Stimulated activated CD4-positive, alpha-beta T cell treated with anti-CD3 and anti-CD28 coated beads, Interleukin-15, amount 100 ng/mL, for 24 hours (primary cell): ENCODE measurements at regions not wholly inside any gene's neighbourhood (a gene's known extent, or its start where the extent isn't known, plus 50 kb on each side); places are given as distances from the start of the nearest gene placed in this dataset.
"Not testable (repeated sequence)": the region's sequence is repeated elsewhere in the genome, so short reads cannot be mapped to it uniquely, and the experiment has no call there.

Source experiments
- DNase-seq: peaks from one replicate; pipeline ENCODE4 v3.0.0-alpha.2; 2020

GRCh38 chr6:10101551-10102252 lies 313.2 kb downstream of the TFAP2A start:
- DNase-seq, result no peak

- DNase-seq, result no peak
Measured at GRCh38 chr6:10099529-10100140, 315.2 kb downstream of the TFAP2A start.

GRCh38 chr6:10098756-10099528 lies 315.9 kb downstream of the TFAP2A start:
- no peak for DNase-seq

- DNase-seq, result no peak
Measured at GRCh38 chr6:10093282-10093681, 321.6 kb downstream of the TFAP2A start.

- DNase-seq, result no peak
Measured at GRCh38 chr6:10084111-10084986, 330.5 kb downstream of the TFAP2A start.

GRCh38 chr6:10082385-10082784 lies 332.5 kb downstream of the TFAP2A start:
- no peak for DNase-seq

- DNase-seq, result no peak
Measured at GRCh38 chr6:10081957-10082356, 332.9 kb downstream of the TFAP2A start.

- no peak for DNase-seq
Measured at GRCh38 chr6:10081075-10081474, 333.8 kb downstream of the TFAP2A start.

- DNase-seq, result no peak
Measured at GRCh38 chr6:10080561-10080960, 334.3 kb downstream of the TFAP2A start.

GRCh38 chr6:10078581-10078980 lies 336.3 kb downstream of the TFAP2A start:
- DNase-seq, result no peak

GRCh38 chr6:10074726-10075125 lies 340.1 kb downstream of the TFAP2A start:
- DNase-seq, result not testable (repeated sequence)

- no peak for DNase-seq
Measured at GRCh38 chr6:10073341-10073740, 341.5 kb downstream of the TFAP2A start.

- no peak for DNase-seq
Measured at GRCh38 chr6:10071631-10072220, 343.1 kb downstream of the TFAP2A start.

- no peak for DNase-seq
Measured at GRCh38 chr6:10060004-10060403, 354.9 kb downstream of the TFAP2A start.

GRCh38 chr6:10054672-10055071 lies 360.2 kb downstream of the TFAP2A start:
- DNase-seq, result no peak

GRCh38 chr6:10051283-10051682 lies 363.6 kb downstream of the TFAP2A start:
- no peak for DNase-seq

GRCh38 chr6:10048370-10049297 lies 366.2 kb downstream of the TFAP2A start:
- DNase-seq, result no peak

GRCh38 chr6:10042280-10042679 lies 372.6 kb downstream of the TFAP2A start:
- no peak for DNase-seq

- DNase-seq, result no peak
Measured at GRCh38 chr6:10033223-10033829, 381.5 kb downstream of the TFAP2A start.

- DNase-seq, result no peak
Measured at GRCh38 chr6:10031617-10032016, 383.3 kb downstream of the TFAP2A start.

GRCh38 chr6:10030942-10031537 lies 383.8 kb downstream of the TFAP2A start:
- DNase-seq, result no peak
